Loucy (cell line): ENCODE measurements at regions not wholly inside any gene's neighbourhood (a gene's known extent, or its start where the extent isn't known, plus 50 kb on each side); places are given as distances from the start of the nearest gene placed in this dataset.

Experiments
- H2AFZ ChIP-seq: fragments of 200-600 bp; sonication (generic); 2 replicates; pipeline ENCODE4 v1.6.0; 2016; ENCODE audit warnings: antibody characterized with exemption, mild to moderate bottlenecking, low read length, moderate library complexity
- H3F3A ChIP-seq: fragments of 200-600 bp; 2 replicates; pipeline ENCODE4 v1.6.0; 2016; ENCODE audit warnings: antibody characterized with exemption, low read depth, mild to moderate bottlenecking
- H3K27me3 ChIP-seq: fragments of 200-600 bp; sonication (generic); 2 replicates; pipeline ENCODE4 v1.6.1; 2014; ENCODE audit warnings: low read length, mild to moderate bottlenecking; ENCODE audit not compliant: insufficient read depth, poor library complexity, severe bottlenecking
- H3K36me3 ChIP-seq: fragments of 200-600 bp; sonication (generic); 2 replicates; pipeline ENCODE4 v1.6.1; 2016; ENCODE audit warnings: low read length; ENCODE audit not compliant: insufficient read depth
- H3K4me1 ChIP-seq: fragments of 200-600 bp; sonication (generic); 2 replicates; pipeline ENCODE4 v1.5.1; 2014; ENCODE audit warnings: low read length, mild to moderate bottlenecking; ENCODE audit not compliant: insufficient read depth, poor library complexity, severe bottlenecking
- H3K4me2 ChIP-seq: fragments of 200-600 bp; sonication (generic); 2 replicates; pipeline ENCODE4 v1.6.0; 2014; ENCODE audit warnings: antibody characterized with exemption, low read length, low read depth, mild to moderate bottlenecking; ENCODE audit not compliant: poor library complexity, severe bottlenecking
- H3K4me3 ChIP-seq: fragments of 200-600 bp; sonication (generic); 2 replicates; pipeline ENCODE4 v1.5.1; 2014; ENCODE audit warnings: low read length, mild to moderate bottlenecking, mixed read lengths; ENCODE audit not compliant: poor library complexity, severe bottlenecking
- H3K79me2 ChIP-seq: fragments of 200-600 bp; sonication (generic); 2 replicates; pipeline ENCODE4 v1.6.1; 2014; ENCODE audit warnings: low read length; ENCODE audit not compliant: insufficient read depth
- H3K9ac ChIP-seq: fragments of 200-600 bp; sonication (generic); 2 replicates; pipeline ENCODE4 v1.6.0; 2014; ENCODE audit warnings: mild to moderate bottlenecking, low read depth, low read length, moderate library complexity; ENCODE audit not compliant: poor library complexity, severe bottlenecking
- H3K9me2 ChIP-seq: fragments of 200-600 bp; sonication (generic); replicated peaks from 2 replicates; pipeline ENCODE4 v1.6.1; 2016; ENCODE audit warnings: low read depth, low read length, mixed read lengths
- H3K9me3 ChIP-seq: fragments of 200-600 bp; sonication (generic); 2 replicates; pipeline ENCODE4 v1.6.1; 2014; ENCODE audit warnings: mild to moderate bottlenecking, antibody characterized with exemption, low read length, low read depth; ENCODE audit not compliant: insufficient read depth
- H4K20me1 ChIP-seq: fragments of 200-600 bp; sonication (generic); 2 replicates; pipeline ENCODE4 v1.6.0; 2014; ENCODE audit warnings: antibody characterized with exemption, low read length, mild to moderate bottlenecking; ENCODE audit not compliant: insufficient read depth, poor library complexity, severe bottlenecking
- CTCF ChIP-seq: fragments of 200-600 bp; sonication (generic); conservative IDR thresholded peaks from 2 replicates; pipeline ENCODE4 v1.5.1; 2014; ENCODE audit warnings: mild to moderate bottlenecking, antibody characterized with exemption, low read length
- EZH2phosphoT487 ChIP-seq: fragments of 200-600 bp; IDR thresholded peaks from 2 replicates; pipeline ENCODE4 v1.6.1; 2018; ENCODE audit warnings: antibody characterized with exemption, mild to moderate bottlenecking, moderate library complexity, borderline replicate concordance

GRCh38 chr22:27602390-27602789 is 199.2 kb downstream of the MN1 start:
- Histone ChIP-seq H4K20me1 (no peaks in the 10 kb centered on the region), H3F3A (no peaks in the 10 kb centered on the region), H3K9me2 (no peaks in the 10 kb centered on the region), H3K4me3 (no peak overlapping the region), H2AFZ (no peak overlapping the region), H3K79me2 (no peaks in the 10 kb centered on the region), H3K36me3 (no peaks in the 10 kb centered on the region), H3K9ac (no peak overlapping the region), H3K4me2 (no peak overlapping the region), H3K27me3 (no peaks in the 10 kb centered on the region), H3K4me1 (no peaks in the 10 kb centered on the region), H3K9me3 (no peaks in the 10 kb centered on the region)
- no peak for TF ChIP-seq CTCF
- TF ChIP-seq EZH2phosphoT487 = no peak

GRCh38 chr22:27603111-27603799 is 198.3 kb downstream of the MN1 start:
- Histone ChIP-seq H3K4me3 (no peak overlapping the region), H3K9ac (no peak overlapping the region), H3K9me3 (no peaks in the 10 kb centered on the region), H3K9me2 (no peaks in the 10 kb centered on the region), H4K20me1 (no peaks in the 10 kb centered on the region), H3K79me2 (no peaks in the 10 kb centered on the region), H3K4me1 (no peaks in the 10 kb centered on the region), H2AFZ (no peak overlapping the region), H3K36me3 (no peaks in the 10 kb centered on the region), H3K27me3 (no peaks in the 10 kb centered on the region), H3K4me2 (no peak overlapping the region), H3F3A (no peaks in the 10 kb centered on the region)
- TF ChIP-seq CTCF = no peak
- TF ChIP-seq EZH2phosphoT487 = no peak

- no peaks in the 10 kb centered on the region for H3K9me3 ChIP-seq
- no peaks in the 10 kb centered on the region for H3K27me3 ChIP-seq
- H3K4me1 ChIP-seq = no peaks in the 10 kb centered on the region
- no peaks in the 10 kb centered on the region for H3K79me2 ChIP-seq
- no peak overlapping the region for H2AFZ ChIP-seq
- H3F3A ChIP-seq = no peaks in the 10 kb centered on the region
- TF ChIP-seq EZH2phosphoT487 = no peak
- TF ChIP-seq CTCF = no peak
- H3K4me2 ChIP-seq = no peak overlapping the region
- no peaks in the 10 kb centered on the region for H3K9me2 ChIP-seq
- no peaks in the 10 kb centered on the region for H3K36me3 ChIP-seq
- no peak overlapping the region for H3K9ac ChIP-seq
- H4K20me1 ChIP-seq = no peaks in the 10 kb centered on the region
- no peak overlapping the region for H3K4me3 ChIP-seq
These were observed 197.8 kb downstream of the MN1 start for GRCh38 chr22:27603800-27604144.
